ENCODE measurements at regions not wholly inside any gene's neighbourhood (a gene's known extent, or its start where the extent isn't known, plus 50 kb on each side); places are given as distances from the start of the nearest gene placed in this dataset.

- H3K79me2 ChIP-seq (ENCODE audit: low read length): no peaks in the 10 kb centered on the region
- no peaks in the 10 kb centered on the region for H3K9me2 ChIP-seq (replicated peaks; ENCODE audit: insufficient read depth, low read length)
- no peaks in the 10 kb centered on the region for H3K9me3 ChIP-seq (replicated peaks; ENCODE audit: insufficient read depth, low read length)
- no peaks in the 10 kb centered on the region for H3K4me1 ChIP-seq (ENCODE audit: low read length)
- no peaks in the 10 kb centered on the region for H4K20me1 ChIP-seq (ENCODE audit: insufficient read depth, low read length)
- H3K4me3 ChIP-seq (ENCODE audit: low read length): no peak overlapping the region
- H3K9ac ChIP-seq (ENCODE audit: low read length): no peak overlapping the region
- H3K4me2 ChIP-seq (ENCODE audit: low read depth, low read length): no peak overlapping the region
- no peak overlapping the region for H3K27ac ChIP-seq (ENCODE audit: low read length)
- no peak overlapping the region for H2AFZ ChIP-seq (ENCODE audit: low read length)
- no peaks in the 10 kb centered on the region for H3F3A ChIP-seq (ENCODE audit: insufficient read depth, low read length)
- TF ChIP-seq EZH2 (optimal IDR thresholded peaks at IDR 0.05; ENCODE audit: low read depth, low read length) (no peak), EZH2phosphoT487 (IDR thresholded peaks at IDR 0.05; ENCODE audit: low read length) (no peak)
- TF ChIP-seq, protein P1, sequence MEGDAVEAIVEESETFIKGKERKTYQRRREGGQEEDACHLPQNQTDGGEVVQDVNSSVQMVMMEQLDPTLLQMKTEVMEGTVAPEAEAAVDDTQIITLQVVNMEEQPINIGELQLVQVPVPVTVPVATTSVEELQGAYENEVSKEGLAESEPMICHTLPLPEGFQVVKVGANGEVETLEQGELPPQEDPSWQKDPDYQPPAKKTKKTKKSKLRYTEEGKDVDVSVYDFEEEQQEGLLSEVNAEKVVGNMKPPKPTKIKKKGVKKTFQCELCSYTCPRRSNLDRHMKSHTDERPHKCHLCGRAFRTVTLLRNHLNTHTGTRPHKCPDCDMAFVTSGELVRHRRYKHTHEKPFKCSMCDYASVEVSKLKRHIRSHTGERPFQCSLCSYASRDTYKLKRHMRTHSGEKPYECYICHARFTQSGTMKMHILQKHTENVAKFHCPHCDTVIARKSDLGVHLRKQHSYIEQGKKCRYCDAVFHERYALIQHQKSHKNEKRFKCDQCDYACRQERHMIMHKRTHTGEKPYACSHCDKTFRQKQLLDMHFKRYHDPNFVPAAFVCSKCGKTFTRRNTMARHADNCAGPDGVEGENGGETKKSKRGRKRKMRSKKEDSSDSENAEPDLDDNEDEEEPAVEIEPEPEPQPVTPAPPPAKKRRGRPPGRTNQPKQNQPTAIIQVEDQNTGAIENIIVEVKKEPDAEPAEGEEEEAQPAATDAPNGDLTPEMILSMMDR (IDR thresholded peaks at IDR 0.05; ENCODE audit: low read length): no peak
- H3K36me3 ChIP-seq (replicated peaks; ENCODE audit: insufficient read depth, low read length): no peaks in the 10 kb centered on the region
- no peak for DNase-seq
- H3K27me3 ChIP-seq (replicated peaks; ENCODE audit: insufficient read depth, low read length): no peaks in the 10 kb centered on the region
Measured at GRCh38 chr6:164014346-164015087, 600.0 kb downstream of the QKI start.

DNA sequence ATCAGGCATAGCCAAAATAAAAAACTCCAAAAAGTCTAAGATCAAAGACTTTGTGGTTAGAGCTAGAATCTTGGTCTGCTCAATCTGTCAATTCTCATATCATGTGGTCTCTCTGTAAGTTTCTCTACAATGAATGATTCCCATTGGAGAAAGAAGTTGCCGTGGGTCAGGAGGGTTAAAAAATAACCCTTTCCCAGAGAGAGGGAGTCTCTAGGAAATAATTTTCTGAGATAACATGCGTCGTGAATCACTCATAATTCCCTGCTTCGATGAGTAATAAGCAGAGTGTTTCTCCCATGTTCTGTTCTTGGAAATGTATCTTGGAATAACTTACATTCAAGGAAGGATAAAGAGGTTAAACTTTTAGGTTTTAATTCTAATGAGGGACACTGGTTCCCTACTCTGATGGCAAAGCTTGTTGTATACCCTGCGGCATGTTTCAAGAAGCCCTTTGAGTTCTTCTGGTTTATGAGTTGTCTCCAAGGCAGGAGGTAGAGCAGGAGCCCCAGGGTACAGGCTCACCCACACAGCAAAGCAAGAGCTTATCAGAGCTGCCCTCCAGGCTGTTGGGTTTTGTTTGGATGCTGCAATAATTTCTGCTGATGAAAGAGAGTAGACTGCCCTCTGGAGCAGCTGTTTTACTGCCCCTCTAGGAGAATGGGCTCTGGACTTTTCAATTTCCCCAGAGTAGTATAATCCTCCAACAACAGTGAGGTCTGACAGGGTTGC is 599.1 kb downstream of the QKI start:
- no peak overlapping the region for H3K4me2 ChIP-seq (ENCODE audit: low read depth, low read length)
- H3K9me2 ChIP-seq (replicated peaks; ENCODE audit: insufficient read depth, low read length): no peaks in the 10 kb centered on the region
- H3K4me1 ChIP-seq (ENCODE audit: low read length): no peaks in the 10 kb centered on the region
- H3F3A ChIP-seq (ENCODE audit: insufficient read depth, low read length): no peaks in the 10 kb centered on the region
- no peak overlapping the region for H2AFZ ChIP-seq (ENCODE audit: low read length)
- H3K27ac ChIP-seq (ENCODE audit: low read length): no peak overlapping the region
- TF ChIP-seq EZH2phosphoT487 (IDR thresholded peaks at IDR 0.05; ENCODE audit: low read length) (no peak), EZH2 (optimal IDR thresholded peaks at IDR 0.05; ENCODE audit: low read depth, low read length) (no peak)
- TF ChIP-seq, protein P1 (IDR thresholded peaks at IDR 0.05; ENCODE audit: low read length): no peak
- no peaks in the 10 kb centered on the region for H3K79me2 ChIP-seq (ENCODE audit: low read length)
- H3K36me3 ChIP-seq (replicated peaks; ENCODE audit: insufficient read depth, low read length): no peaks in the 10 kb centered on the region
- no peaks in the 10 kb centered on the region for H3K27me3 ChIP-seq (replicated peaks; ENCODE audit: insufficient read depth, low read length)
- no peaks in the 10 kb centered on the region for H3K9me3 ChIP-seq (replicated peaks; ENCODE audit: insufficient read depth, low read length)
- H4K20me1 ChIP-seq (ENCODE audit: insufficient read depth, low read length): no peaks in the 10 kb centered on the region
- H3K4me3 ChIP-seq (ENCODE audit: low read length): no peak overlapping the region
- H3K9ac ChIP-seq (ENCODE audit: low read length): no peak overlapping the region
- no peak for DNase-seq

GRCh38 chr6:164011321-164011720 is 596.8 kb downstream of the QKI start:
- no peak overlapping the region for H3K27ac ChIP-seq (ENCODE audit: low read length)
- no peak overlapping the region for H3K4me3 ChIP-seq (ENCODE audit: low read length)
- no peaks in the 10 kb centered on the region for H3K9me2 ChIP-seq (replicated peaks; ENCODE audit: insufficient read depth, low read length)
- no peaks in the 10 kb centered on the region for H3K4me1 ChIP-seq (ENCODE audit: low read length)
- no peaks in the 10 kb centered on the region for H3K36me3 ChIP-seq (replicated peaks; ENCODE audit: insufficient read depth, low read length)
- H3K9me3 ChIP-seq (replicated peaks; ENCODE audit: insufficient read depth, low read length): no peaks in the 10 kb centered on the region
- TF ChIP-seq, protein P1 (IDR thresholded peaks at IDR 0.05; ENCODE audit: low read length): no peak
- TF ChIP-seq EZH2 (optimal IDR thresholded peaks at IDR 0.05; ENCODE audit: low read depth, low read length) (no peak), EZH2phosphoT487 (IDR thresholded peaks at IDR 0.05; ENCODE audit: low read length) (no peak)
- H3K79me2 ChIP-seq (ENCODE audit: low read length): no peaks in the 10 kb centered on the region
- H3K27me3 ChIP-seq (replicated peaks; ENCODE audit: insufficient read depth, low read length): no peaks in the 10 kb centered on the region
- no peak overlapping the region for H3K4me2 ChIP-seq (ENCODE audit: low read depth, low read length)
- DNase-seq: no peak
- H2AFZ ChIP-seq (ENCODE audit: low read length): no peak overlapping the region
- no peak overlapping the region for H3K9ac ChIP-seq (ENCODE audit: low read length)
- no peaks in the 10 kb centered on the region for H3F3A ChIP-seq (ENCODE audit: insufficient read depth, low read length)
- H4K20me1 ChIP-seq (ENCODE audit: insufficient read depth, low read length): no peaks in the 10 kb centered on the region

Measured in MM.1S (cell line).